GM21529 (cell line): ENCODE measurements at regions not wholly inside any gene's neighbourhood (a gene's known extent, or its start where the extent isn't known, plus 50 kb on each side); places are given as distances from the start of the nearest gene placed in this dataset.

Experiments used
- ATAC-seq: cut with Tn5 transposase; IDR thresholded peaks from one replicate; pipeline ENCODE4 v1.9.1; 2021; ENCODE audit not compliant: unreplicated experiment

- ATAC-seq: no peak
Observed at GRCh38 chr12:58815235-58815634, 105.1 kb downstream of the LRIG3 start.

DNA sequence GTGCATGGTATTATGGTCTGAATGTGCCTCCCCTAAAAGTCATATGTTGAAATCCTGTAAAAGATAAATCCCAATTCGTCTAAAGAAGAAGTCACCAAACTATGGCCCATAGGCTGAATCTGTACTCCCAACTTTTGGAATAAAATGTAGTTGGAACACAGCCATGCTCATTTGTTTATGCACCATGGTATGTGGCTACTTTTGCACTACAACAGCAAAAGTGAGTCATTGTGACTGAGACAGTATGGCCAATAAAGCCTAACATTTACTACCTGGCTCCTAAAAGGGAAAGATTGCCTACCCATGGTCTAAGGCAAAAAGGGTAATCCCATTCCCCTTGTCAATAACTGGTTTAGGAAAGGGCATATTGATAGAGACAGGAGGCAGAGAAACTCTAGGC is 101.8 kb downstream of the LRIG3 start:
- ATAC-seq: no peak

GRCh38 chr12:58819345-58819744 is 101.0 kb downstream of the LRIG3 start:
- no peak for ATAC-seq

GRCh38 chr12:58819985-58820384 is 100.3 kb downstream of the LRIG3 start:
- no peak for ATAC-seq
